ENCODE measurements at regions not wholly inside any gene's neighbourhood (a gene's known extent, or its start where the extent isn't known, plus 50 kb on each side); places are given as distances from the start of the nearest gene placed in this dataset.

- in situ Hi-C loops (cut with HindIII; ENCODE audit: low sequenced_read_pairs): no loop called here
- DNase-seq (ENCODE audit: low read depth): no peak
- no peak overlapping the region for H3K4me3 ChIP-seq (ENCODE audit: low read depth, low read length)
- no peak for TF ChIP-seq CTCF (IDR thresholded peaks at IDR 0.05; ENCODE audit: low read depth, low read length, missing control alignments)
These were observed 246.7 kb downstream of the DLL1 start for GRCh38 chr6:170043881-170044790.

- no peak for DNase-seq (ENCODE audit: low read depth)
- in situ Hi-C loops (cut with HindIII; ENCODE audit: low sequenced_read_pairs): no loop called here
- no peak overlapping the region for H3K4me3 ChIP-seq (ENCODE audit: low read depth, low read length)
- no peak for TF ChIP-seq CTCF (IDR thresholded peaks at IDR 0.05; ENCODE audit: low read depth, low read length, missing control alignments)
These were observed 247.6 kb downstream of the DLL1 start for GRCh38 chr6:170043150-170043819.

- TF ChIP-seq CTCF (IDR thresholded peaks at IDR 0.05; ENCODE audit: low read depth, low read length, missing control alignments): no peak
- in situ Hi-C loops (cut with HindIII; ENCODE audit: low sequenced_read_pairs): no loop called here
These were observed 248.2 kb downstream of the DLL1 start for GRCh38 chr6:170042596-170043118.

DNA sequence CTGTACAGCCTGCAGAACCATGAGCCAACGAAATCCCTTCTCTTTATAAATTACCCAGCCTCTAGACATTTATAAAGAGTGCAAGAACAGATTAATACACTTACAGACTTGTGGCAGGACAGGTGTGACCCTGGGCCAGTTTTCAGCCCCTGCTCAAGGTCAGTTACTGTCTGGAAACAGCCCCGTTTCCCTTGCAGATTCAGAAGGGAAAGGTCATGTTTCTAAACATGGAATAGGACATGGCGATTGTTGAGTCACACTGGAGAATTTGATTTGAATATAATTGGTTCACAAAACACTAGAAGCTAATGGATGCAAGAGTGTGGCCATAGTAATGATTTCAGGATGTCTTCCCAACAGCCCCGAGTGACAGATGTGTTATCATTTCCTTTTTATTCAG, 248.8 kb downstream of the DLL1 start:
- H3K4me3 ChIP-seq (ENCODE audit: low read depth, low read length): no peak overlapping the region
- in situ Hi-C loops (cut with HindIII; ENCODE audit: low sequenced_read_pairs): no loop called here
- DNase-seq (ENCODE audit: low read depth): no peak
- TF ChIP-seq CTCF (IDR thresholded peaks at IDR 0.05; ENCODE audit: low read depth, low read length, missing control alignments): no peak

More at GRCh38 chr6:170042596-170043118, 248.2 kb downstream of the DLL1 start:
- no peak for DNase-seq (ENCODE audit: low read depth)
- no peak overlapping the region for H3K4me3 ChIP-seq (ENCODE audit: low read depth, low read length)

- no peak overlapping the region for H3K4me3 ChIP-seq (ENCODE audit: low read depth, low read length)
- DNase-seq (ENCODE audit: low read depth): no peak
- no peak for TF ChIP-seq CTCF (IDR thresholded peaks at IDR 0.05; ENCODE audit: low read depth, low read length, missing control alignments)
- in situ Hi-C loops (cut with HindIII; ENCODE audit: low sequenced_read_pairs): no loop called here
These were observed 249.4 kb downstream of the DLL1 start for GRCh38 chr6:170041526-170041925.

GRCh38 chr6:170040906-170041305, 250.0 kb downstream of the DLL1 start:
- DNase-seq (ENCODE audit: low read depth): no peak
- no peak overlapping the region for H3K4me3 ChIP-seq (ENCODE audit: low read depth, low read length)
- in situ Hi-C loops (cut with HindIII; ENCODE audit: low sequenced_read_pairs): no loop called here
- no peak for TF ChIP-seq CTCF (IDR thresholded peaks at IDR 0.05; ENCODE audit: low read depth, low read length, missing control alignments)

Data from astrocyte of the cerebellum (primary cell).